HG03439 (cell line): ENCODE measurements at regions not wholly inside any gene's neighbourhood (a gene's known extent, or its start where the extent isn't known, plus 50 kb on each side); places are given as distances from the start of the nearest gene placed in this dataset.

Experiments used
- ATAC-seq: cut with Tn5 transposase; IDR thresholded peaks from one replicate; pipeline ENCODE4 v1.9.1; 2021; ENCODE audit warnings: mild to moderate bottlenecking, moderate library complexity; ENCODE audit not compliant: unreplicated experiment

- ATAC-seq, result no peak
Measured at GRCh38 chr12:90170740-90171139, 462.1 kb upstream of the ATP2B1 start.

- no peak for ATAC-seq
Measured at GRCh38 chr12:90167518-90168208, 459.0 kb upstream of the ATP2B1 start.

GRCh38 chr12:90166671-90167070 lies 458.0 kb upstream of the ATP2B1 start:
- no peak for ATAC-seq

- no peak for ATAC-seq
Measured at GRCh38 chr12:90166012-90166411, 457.4 kb upstream of the ATP2B1 start.

GRCh38 chr12:90163975-90164374 lies 455.3 kb upstream of the ATP2B1 start:
- no peak for ATAC-seq

GRCh38 chr12:90153827-90154226 lies 445.2 kb upstream of the ATP2B1 start:
- no peak for ATAC-seq

- no peak for ATAC-seq
Measured at GRCh38 chr12:90152897-90153624, 444.4 kb upstream of the ATP2B1 start.

GRCh38 chr12:90151491-90152015 lies 442.9 kb upstream of the ATP2B1 start:
- no peak for ATAC-seq

GRCh38 chr12:90149453-90149852 lies 440.8 kb upstream of the ATP2B1 start:
- no peak for ATAC-seq

- ATAC-seq, result no peak
Measured at GRCh38 chr12:90129366-90130030, 420.9 kb upstream of the ATP2B1 start.

GRCh38 chr12:90128526-90128925 lies 419.9 kb upstream of the ATP2B1 start:
- ATAC-seq, result no peak

- ATAC-seq, result no peak
Measured at GRCh38 chr12:90126125-90126524, 417.5 kb upstream of the ATP2B1 start.

GRCh38 chr12:90124914-90125313 lies 416.3 kb upstream of the ATP2B1 start:
- ATAC-seq, result no peak

- ATAC-seq, result no peak
Measured at GRCh38 chr12:90124289-90124688, 415.7 kb upstream of the ATP2B1 start.

GRCh38 chr12:90122681-90123080 lies 414.0 kb upstream of the ATP2B1 start:
- ATAC-seq, result no peak

- no peak for ATAC-seq
Measured at GRCh38 chr12:90120627-90121026, 412.0 kb upstream of the ATP2B1 start.

- no peak for ATAC-seq
Measured at GRCh38 chr12:90112666-90113065, 404.0 kb upstream of the ATP2B1 start.

GRCh38 chr12:90111791-90112580 lies 403.3 kb upstream of the ATP2B1 start:
- no peak for ATAC-seq

GRCh38 chr12:90106568-90106967 lies 397.9 kb upstream of the ATP2B1 start:
- ATAC-seq, result no peak

- ATAC-seq, result peak; percentile 73
Measured at GRCh38 chr12:90102957-90103652, 394.5 kb upstream of the ATP2B1 start.
